GM12878 (cell line): ENCODE measurements at regions not wholly inside any gene's neighbourhood (a gene's known extent, or its start where the extent isn't known, plus 50 kb on each side); places are given as distances from the start of the nearest gene placed in this dataset.

Experiments used
- ATAC-seq: fragments of 200-7000 bp; cut with Tn5 transposase; 3 replicates; pipeline ENCODE4 v1.9.1; 2020; ENCODE audit warnings: mild to moderate bottlenecking, moderate library complexity
- BruUV-seq: library from RNA; stranded (reverse); fragments of 400-500 nt; replicated peaks from 2 replicates; lab custom pipeline; 2021; lab: Mats Ljungman, UMichigan
- CTCF ChIA-PET: fragments of 300-600 bp; sonication (Branson Sonifier 250); formaldehyde crosslinking; extraction: SDS; loops from one replicate; lab custom pipeline; 2021; ENCODE audit warnings: inconsistent platforms; lab: Yijun Ruan, JAX
- POLR2A ChIA-PET: fragments of 350-600 bp; formaldehyde crosslinking; extraction: SDS; loops from one replicate; lab custom pipeline; 2021; ENCODE audit warnings: inconsistent platforms; lab: Charles Lee
- RAD21 ChIA-PET: fragments of 300-600 bp; sonication (Branson Sonifier 250); formaldehyde crosslinking; loops from one replicate; lab custom pipeline; 2023; ENCODE audit warnings: antibody characterized with exemption; ENCODE audit not compliant: unreplicated experiment; lab: Charles Lee
- SMC1A ChIA-PET: fragments of 300-600 bp; sonication (Branson Sonifier 250); formaldehyde crosslinking; loops from one replicate; lab custom pipeline; 2023; ENCODE audit not compliant: unreplicated experiment, uncharacterized antibody; lab: Charles Lee
- DNase-seq: peaks from one replicate; pipeline ENCODE4 v3.0.0-alpha.2; 2011; ENCODE audit warnings: low read depth, low spot score
- FAIRE-seq: peaks from 3 replicates; lab custom pipeline; 2011; peaks lifted over from hg19 to GRCh38; lab: Jason Lieb, UNC
- H2AFZ ChIP-seq: 2 replicates; pipeline ENCODE4 v1.6.0; 2011; ENCODE audit warnings: low read depth, low read length, control low read depth; ENCODE audit not compliant: control insufficient read depth
- H3K27ac ChIP-seq: 2 replicates; pipeline ENCODE4 v1.5.1; 2011; ENCODE audit warnings: control low read depth; ENCODE audit not compliant: control insufficient read depth, insufficient read depth
- H3K27me3 ChIP-seq, 2 experiments: replicated peaks in 1 of 2; 2 replicates each; pipeline versions ENCODE4 v1.6.0 to v1.6.1; 2011; ENCODE audit warnings: low read length in 1 of 2; ENCODE audit not compliant: control insufficient read depth in 2 of 2, insufficient read depth in 2 of 2
- H3K36me3 ChIP-seq, 2 experiments: 2 replicates each; pipeline ENCODE4 v1.5.1; 2011; ENCODE audit warnings: low read length in 1 of 2; ENCODE audit not compliant: control insufficient read depth in 2 of 2, insufficient read depth in 2 of 2
- H3K4me1 ChIP-seq: 2 replicates; pipeline ENCODE4 v1.6.1; 2011; ENCODE audit warnings: mild to moderate bottlenecking, low read length, moderate library complexity, mixed read lengths; ENCODE audit not compliant: control insufficient read depth, insufficient read depth
- H3K4me2 ChIP-seq: 2 replicates; pipeline ENCODE4 v1.6.0; 2011; ENCODE audit warnings: control low read depth; ENCODE audit not compliant: control insufficient read depth, insufficient read depth
- H3K4me3 ChIP-seq: fragments of 200-600 bp; sonication (generic); 2 replicates; pipeline ENCODE4 v1.5.1; 2016
- H3K79me2 ChIP-seq: 2 replicates; pipeline ENCODE4 v1.6.0; 2011; ENCODE audit warnings: low read length; ENCODE audit not compliant: control insufficient read depth, insufficient read depth
- H3K9ac ChIP-seq: 2 replicates; pipeline ENCODE4 v1.8.0; 2011; ENCODE audit warnings: low read length, control low read depth, mixed read lengths; ENCODE audit not compliant: control insufficient read depth, insufficient read depth
- H3K9me3 ChIP-seq: replicated peaks from 3 replicates; pipeline ENCODE4 v1.5.1; 2011; ENCODE audit warnings: mild to moderate bottlenecking, low read length; ENCODE audit not compliant: control insufficient read depth, insufficient read depth
- H4K20me1 ChIP-seq: 2 replicates; pipeline ENCODE4 v1.6.0; 2011; ENCODE audit not compliant: control insufficient read depth, insufficient read depth
- EP300 ChIP-seq, 2 experiments: fragments of 150-350 bp in 1 of 2; IDR thresholded peaks; 2 replicates each; pipeline ENCODE4 v1.6.1; 2011 to 2012; ENCODE audit warnings: low read depth in 2 of 2, low read length in 2 of 2, borderline replicate concordance in 1 of 2, improper control_type of control experiment in 1 of 2, inconsistent platforms in 1 of 2; ENCODE audit not compliant: control insufficient read depth in 1 of 2
- FOXK2 ChIP-seq: fragments of 450-650 bp; IDR thresholded peaks from 2 replicates; pipeline ENCODE4 v1.6.1; 2017; ENCODE audit warnings: mild to moderate bottlenecking, moderate library complexity
- HCFC1 ChIP-seq: fragments of 150-350 bp; IDR thresholded peaks from 2 replicates; pipeline ENCODE4 v1.6.1; 2014; ENCODE audit warnings: low read length
- MTA2 ChIP-seq: fragments of 450-650 bp; IDR thresholded peaks from 2 replicates; pipeline ENCODE4 v1.6.1; 2016; ENCODE audit warnings: low read depth, mild to moderate bottlenecking, moderate library complexity
- STAT1 ChIP-seq: fragments of 450-650 bp; conservative IDR thresholded peaks from 2 replicates; pipeline ENCODE4 v1.6.1; 2014; ENCODE audit warnings: antibody characterized with exemption, mild to moderate bottlenecking
- SUPT20H ChIP-seq: IDR thresholded peaks from 2 replicates; pipeline ENCODE4 v1.6.1; 2011; ENCODE audit warnings: low read depth, mild to moderate bottlenecking, low read length, moderate library complexity, borderline replicate concordance; ENCODE audit not compliant: control insufficient read depth
- TCF3 ChIP-seq: IDR thresholded peaks from 2 replicates; pipeline ENCODE4 v1.6.1; 2012; ENCODE audit warnings: low read depth, mild to moderate bottlenecking, low read length, borderline replicate concordance; ENCODE audit not compliant: insufficient read depth
- WGBS: methylation state at CpG from one replicate; pipeline ENCODE4 v1.1.6; 2016; ENCODE audit warnings: low lambda C conversion rate; ENCODE audit not compliant: insufficient replicate concordance, insufficient coverage; ENCODE audit errors: missing lambda C conversion rate; 5-methylcytosine and 5-hydroxymethylcytosine counted together
- in situ Hi-C: fragments of 300-500 bp; cut with MboI; formaldehyde crosslinking; loops from 9 replicates; pipeline ENCODE4 v1.14.3; 2018; ENCODE audit warnings: mixed read lengths
- intact Hi-C: fragments of 100-400 bp; cut with micrococcal nuclease; formaldehyde crosslinking; loops from one replicate; pipeline ENCODE4 v1.14.2; 2022; ENCODE audit not compliant: unreplicated experiment
- TF ChIP-seq, protein P1 (sequence below): fragments of 450-650 bp; formaldehyde crosslinking; IDR thresholded peaks from 2 replicates; pipeline ENCODE4 v1.5.0; 2022; ENCODE audit warnings: mild to moderate bottlenecking, missing genetic modification characterization

DNA sequence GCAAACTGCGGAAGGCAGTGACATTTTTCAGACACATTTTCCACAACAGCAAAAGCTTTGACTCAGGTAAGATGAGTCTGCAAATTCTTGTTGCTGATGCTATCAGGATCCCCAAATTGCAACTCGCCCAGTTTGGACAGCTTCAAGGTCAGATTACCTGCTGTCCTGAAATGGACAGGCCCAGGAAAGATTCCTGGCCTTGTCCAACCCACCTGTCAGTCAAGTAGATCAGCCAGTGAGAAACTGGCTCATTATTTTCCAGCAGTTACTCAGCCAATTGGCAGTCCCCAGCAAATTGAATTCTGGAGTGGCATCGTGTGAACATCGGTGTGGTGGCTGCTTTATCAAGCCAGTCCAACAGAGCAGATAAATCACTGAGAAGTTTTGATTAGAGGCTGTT, 84.5 kb upstream of the SNAP25 start:
- no peaks in the 10 kb centered on the region for H3K4me1 ChIP-seq
- DNase-seq, result no peak
- H3K9ac ChIP-seq, result no peak overlapping the region
- no peak overlapping the region for H3K4me3 ChIP-seq
- SMC1A ChIA-PET, result interaction anchor here (0.7 kb wide), 1 partner anchor 1777 kb away, joined by 4 read pairs; no protein-coding TSS in a partner anchor
- H3K27me3 ChIP-seq, result no peaks in the 10 kb centered on the region; a peak in 1 of 4 replicates
- no TSS peak for BruUV-seq
- no peak overlapping the region for H3K4me2 ChIP-seq
- no peaks in the 10 kb centered on the region for H3K36me3 ChIP-seq
- H3K9me3 ChIP-seq, result no peaks in the 10 kb centered on the region
- no peaks in the 10 kb centered on the region for H4K20me1 ChIP-seq
- no peaks in the 10 kb centered on the region for H3K79me2 ChIP-seq
- WGBS, result 21% methylated on average over 4 of the region's 4 CpGs
- ATAC-seq, result no peak
- CTCF ChIA-PET, result no interaction called here
- POLR2A ChIA-PET, result no interaction called here
- RAD21 ChIA-PET, result no interaction called here
- no peak overlapping the region for H3K27ac ChIP-seq
- in situ Hi-C loops, result no loop called here
- TF ChIP-seq STAT1, result no peak
- TF ChIP-seq TCF3, result no peak
- TF ChIP-seq HCFC1, result no peak
- no peak for TF ChIP-seq MTA2
- TF ChIP-seq FOXK2, result no peak
- H2AFZ ChIP-seq, result no peak overlapping the region
- intact Hi-C loops, result no loop called here
- no peak for FAIRE-seq

DNA sequence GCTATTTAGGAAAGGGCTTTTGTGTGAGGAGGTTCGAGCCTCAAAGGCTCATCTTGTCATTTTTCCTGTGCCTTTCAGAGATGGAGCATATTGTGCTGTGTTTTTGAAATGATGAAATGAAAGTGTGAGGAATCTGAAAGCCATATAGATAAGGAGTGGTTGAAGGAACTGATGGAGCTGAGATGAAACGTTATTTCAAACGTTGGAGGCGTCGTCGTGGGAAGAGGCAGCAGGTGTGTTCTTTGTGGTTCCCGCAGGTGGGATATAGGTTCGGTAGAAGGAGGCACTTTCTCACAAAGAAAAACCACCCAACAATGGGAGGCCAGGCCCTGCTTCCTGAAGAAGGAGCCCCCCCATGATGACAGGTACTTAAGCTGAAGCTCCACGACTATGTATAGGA, 83.2 kb upstream of the SNAP25 start:
- Histone ChIP-seq H3K4me3 (no peak overlapping the region), H3K9ac (no peak overlapping the region), H3K4me1 (no peaks in the 10 kb centered on the region), H2AFZ (no peak overlapping the region), H3K27ac (no peak overlapping the region), H3K36me3 (no peaks in the 10 kb centered on the region), H3K4me2 (no peak overlapping the region), H3K79me2 (no peaks in the 10 kb centered on the region), H3K27me3 (no peaks in the 10 kb centered on the region; a peak in 1 of 4 replicates), H4K20me1 (no peaks in the 10 kb centered on the region), H3K9me3 (no peaks in the 10 kb centered on the region)
- in situ Hi-C loops (no loop called here), intact Hi-C loops (no loop called here)
- ChIA-PET CTCF (no interaction called here), POLR2A (no interaction called here), SMC1A (interaction anchor here (1.2 kb wide), 1 partner anchor 25 kb away, joined by 3 read pairs; no protein-coding TSS in a partner anchor), RAD21 (no interaction called here)
- DNase-seq (no peak), FAIRE-seq (no peak), ATAC-seq (no peak)
- WGBS, result 35% methylated on average over 9 of the region's 9 CpGs
- TF ChIP-seq, protein P1, sequence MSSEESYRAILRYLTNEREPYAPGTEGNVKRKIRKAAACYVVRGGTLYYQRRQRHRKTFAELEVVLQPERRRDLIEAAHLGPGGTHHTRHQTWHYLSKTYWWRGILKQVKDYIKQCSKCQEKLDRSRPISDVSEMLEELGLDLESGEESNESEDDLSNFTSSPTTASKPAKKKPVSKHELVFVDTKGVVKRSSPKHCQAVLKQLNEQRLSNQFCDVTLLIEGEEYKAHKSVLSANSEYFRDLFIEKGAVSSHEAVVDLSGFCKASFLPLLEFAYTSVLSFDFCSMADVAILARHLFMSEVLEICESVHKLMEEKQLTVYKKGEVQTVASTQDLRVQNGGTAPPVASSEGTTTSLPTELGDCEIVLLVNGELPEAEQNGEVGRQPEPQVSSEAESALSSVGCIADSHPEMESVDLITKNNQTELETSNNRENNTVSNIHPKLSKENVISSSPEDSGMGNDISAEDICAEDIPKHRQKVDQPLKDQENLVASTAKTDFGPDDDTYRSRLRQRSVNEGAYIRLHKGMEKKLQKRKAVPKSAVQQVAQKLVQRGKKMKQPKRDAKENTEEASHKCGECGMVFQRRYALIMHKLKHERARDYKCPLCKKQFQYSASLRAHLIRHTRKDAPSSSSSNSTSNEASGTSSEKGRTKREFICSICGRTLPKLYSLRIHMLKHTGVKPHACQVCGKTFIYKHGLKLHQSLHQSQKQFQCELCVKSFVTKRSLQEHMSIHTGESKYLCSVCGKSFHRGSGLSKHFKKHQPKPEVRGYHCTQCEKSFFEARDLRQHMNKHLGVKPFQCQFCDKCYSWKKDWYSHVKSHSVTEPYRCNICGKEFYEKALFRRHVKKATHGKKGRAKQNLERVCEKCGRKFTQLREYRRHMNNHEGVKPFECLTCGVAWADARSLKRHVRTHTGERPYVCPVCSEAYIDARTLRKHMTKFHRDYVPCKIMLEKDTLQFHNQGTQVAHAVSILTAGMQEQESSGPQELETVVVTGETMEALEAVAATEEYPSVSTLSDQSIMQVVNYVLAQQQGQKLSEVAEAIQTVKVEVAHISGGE (CRISPR knock-in tag), result no peak
- TF ChIP-seq EP300 (IDR thresholded peaks at IDR 0.05; ENCODE audit: borderline replicate concordance in 1 of 2, control insufficient read depth in 1 of 2, low read depth in 2 of 2, low read length in 2 of 2) (no peak), SUPT20H (no peak)
- BruUV-seq, result no TSS peak
